Spleen (tissue), 11 donors: ENCODE measurements at regions not wholly inside any gene's neighbourhood (a gene's known extent, or its start where the extent isn't known, plus 50 kb on each side); places are given as distances from the start of the nearest gene placed in this dataset.

Experiments
- DNase-seq: peaks from one replicate; pipeline ENCODE4 v3.0.0-alpha.2; 2020
- H3K27ac ChIP-seq, 8 donors: fragments of 200-600 bp; sonication (generic) in 7 of 8; 1 replicate in 4 of 8; 2 replicates in 4 of 8; pipeline versions ENCODE4 v1.5.0 to v1.8.0; 2016 to 2021; ENCODE audit warnings: inconsistent platforms in 4 of 8, mild to moderate bottlenecking in 4 of 8, moderate library complexity in 1 of 8
- H3K27me3 ChIP-seq, 7 donors: fragments of 200-600 bp; sonication (generic) in 6 of 7; replicated peaks in 1 of 7; 1 replicate in 4 of 7; 2 replicates in 3 of 7; pipeline versions ENCODE4 v1.5.0 to v1.8.0; 2016 to 2021; ENCODE audit warnings: inconsistent platforms in 3 of 7, mild to moderate bottlenecking in 1 of 7
- H3K36me3 ChIP-seq, 6 donors: fragments of 200-600 bp; sonication (generic) in 5 of 6; 1 replicate in 4 of 6; 2 replicates in 2 of 6; pipeline versions ENCODE4 v1.5.0 to v1.8.0; 2016 to 2021; ENCODE audit warnings: inconsistent platforms in 2 of 6
- H3K4me1 ChIP-seq, 6 donors: fragments of 200-600 bp; sonication (generic) in 5 of 6; 1 replicate in 3 of 6; 2 replicates in 3 of 6; pipeline versions ENCODE4 v1.5.0 to v1.8.0; 2016 to 2021; ENCODE audit warnings: inconsistent platforms in 3 of 6
- H3K4me3 ChIP-seq, 8 donors: fragments of 200-600 bp; sonication (generic) in 7 of 8; 1 replicate in 4 of 8; 2 replicates in 4 of 8; pipeline versions ENCODE4 v1.5.0 to v1.8.0; 2016 to 2021; ENCODE audit warnings: inconsistent platforms in 4 of 8, mild to moderate bottlenecking in 4 of 8, moderate library complexity in 2 of 8
- H3K9me3 ChIP-seq, 8 donors: fragments of 200-600 bp; sonication (generic) in 7 of 8; 1 replicate in 4 of 8; 2 replicates in 4 of 8; pipeline versions ENCODE4 v1.5.0 to v1.8.0; 2016 to 2021; ENCODE audit warnings: inconsistent platforms in 4 of 8
- POLR2A ChIP-seq, 3 donors: fragments of 450-650 bp; IDR thresholded peaks; one replicate each; pipeline ENCODE4 v1.5.1; 2017; ENCODE audit warnings: antibody characterized with exemption in 3 of 3, mild to moderate bottlenecking in 1 of 3
- POLR2AphosphoS5 ChIP-seq, 3 donors: sonication (generic); formaldehyde crosslinking; IDR thresholded peaks; one replicate each; pipeline ENCODE4 v1.5.1; 2017; ENCODE audit warnings: antibody characterized with exemption in 3 of 3
- WGBS, 5 donors: extraction: QIAGEN DNeasy Blood & Tissue Kit in 3 of 5; methylation state at CpG; one replicate each; pipeline versions ENCODE4 v1.1.5 to v1.1.7; 2013 to 2018; 5-methylcytosine and 5-hydroxymethylcytosine counted together
- intact Hi-C: fragments of 100-400 bp; cut with DNase I; formaldehyde crosslinking; loops from one replicate; pipeline ENCODE4 v1.15.0; 2023; ENCODE audit warnings: low total_unique reads
- TF ChIP-seq, protein P1 (sequence below), 11 experiments: fragments of 200-600 bp in 7 of 11; fragments of 450-650 bp in 4 of 11; sonication (generic) in 4 of 11; IDR thresholded peaks in 8 of 11; conservative IDR thresholded peaks in 3 of 11; 1 replicate in 7 of 11; 2 replicates in 4 of 11; pipeline versions ENCODE4 v1.4.0 to v1.8.0; 2016 to 2021; ENCODE audit warnings: antibody characterized with exemption in 11 of 11, inconsistent platforms in 4 of 11, mild to moderate bottlenecking in 1 of 11
- donor health status: healthy with polysubstance abuse.
- donor health status: DM: no; HTN: no; CAD: no; lungs with moderate emphysema.
- donor health status: DM: no; HTN: no; CAD: no.
- donor health status: Bipolar disorder and iron deficiency.
- donor health status: healthy.
- donor health status: DM: no; HTN: no; CAD: no.
- donor health status: DM: yes; HTN: yes; CAD: no.

DNA sequence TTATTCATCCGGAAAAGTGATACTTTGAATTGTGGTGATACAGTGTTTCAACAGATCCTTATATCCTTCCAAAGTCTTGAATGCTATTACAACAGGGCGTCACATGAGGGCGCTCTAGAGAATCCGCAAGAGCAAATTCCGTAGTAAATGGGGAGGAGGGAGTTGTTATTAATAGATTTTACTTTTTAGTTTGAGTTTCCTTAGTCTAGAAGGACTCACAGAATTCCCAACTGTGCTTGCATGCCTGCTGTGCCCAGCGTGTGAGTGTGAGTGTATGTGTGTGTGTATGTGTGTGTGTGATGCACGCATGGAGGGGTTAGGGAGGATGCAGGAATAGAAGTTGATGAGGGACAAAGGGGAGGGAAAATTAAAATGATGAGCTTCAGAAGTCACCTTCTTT lies 375.3 kb downstream of the C12orf75 start:
- intact Hi-C loops: no loop called here
- Histone ChIP-seq H3K27ac (no peak overlapping the region), H3K4me3 (no peak overlapping the region), H3K4me1 (no peaks in the 10 kb centered on the region), H3K36me3 (no peaks in the 10 kb centered on the region), H3K27me3 (peaks cover 0 to 12% (median 0%) of the 10 kb centered on the region in 7 donors), H3K9me3 (no peaks in the 10 kb centered on the region)
- DNase-seq: no peak
- no peak for TF ChIP-seq POLR2AphosphoS5 (IDR thresholded peaks at IDR 0.05)
- TF ChIP-seq, protein P1, sequence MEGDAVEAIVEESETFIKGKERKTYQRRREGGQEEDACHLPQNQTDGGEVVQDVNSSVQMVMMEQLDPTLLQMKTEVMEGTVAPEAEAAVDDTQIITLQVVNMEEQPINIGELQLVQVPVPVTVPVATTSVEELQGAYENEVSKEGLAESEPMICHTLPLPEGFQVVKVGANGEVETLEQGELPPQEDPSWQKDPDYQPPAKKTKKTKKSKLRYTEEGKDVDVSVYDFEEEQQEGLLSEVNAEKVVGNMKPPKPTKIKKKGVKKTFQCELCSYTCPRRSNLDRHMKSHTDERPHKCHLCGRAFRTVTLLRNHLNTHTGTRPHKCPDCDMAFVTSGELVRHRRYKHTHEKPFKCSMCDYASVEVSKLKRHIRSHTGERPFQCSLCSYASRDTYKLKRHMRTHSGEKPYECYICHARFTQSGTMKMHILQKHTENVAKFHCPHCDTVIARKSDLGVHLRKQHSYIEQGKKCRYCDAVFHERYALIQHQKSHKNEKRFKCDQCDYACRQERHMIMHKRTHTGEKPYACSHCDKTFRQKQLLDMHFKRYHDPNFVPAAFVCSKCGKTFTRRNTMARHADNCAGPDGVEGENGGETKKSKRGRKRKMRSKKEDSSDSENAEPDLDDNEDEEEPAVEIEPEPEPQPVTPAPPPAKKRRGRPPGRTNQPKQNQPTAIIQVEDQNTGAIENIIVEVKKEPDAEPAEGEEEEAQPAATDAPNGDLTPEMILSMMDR (IDR thresholded peaks at IDR 0.05 in 8 of 11, conservative IDR thresholded peaks at IDR 0.05 in 3 of 11): peak in 10 of 11 experiments; percentile 10 to 68 (median 42)
- WGBS, 5 donors: 29 to 33% (median 30%) methylated on average over 7 of the region's 7 CpGs

DNA sequence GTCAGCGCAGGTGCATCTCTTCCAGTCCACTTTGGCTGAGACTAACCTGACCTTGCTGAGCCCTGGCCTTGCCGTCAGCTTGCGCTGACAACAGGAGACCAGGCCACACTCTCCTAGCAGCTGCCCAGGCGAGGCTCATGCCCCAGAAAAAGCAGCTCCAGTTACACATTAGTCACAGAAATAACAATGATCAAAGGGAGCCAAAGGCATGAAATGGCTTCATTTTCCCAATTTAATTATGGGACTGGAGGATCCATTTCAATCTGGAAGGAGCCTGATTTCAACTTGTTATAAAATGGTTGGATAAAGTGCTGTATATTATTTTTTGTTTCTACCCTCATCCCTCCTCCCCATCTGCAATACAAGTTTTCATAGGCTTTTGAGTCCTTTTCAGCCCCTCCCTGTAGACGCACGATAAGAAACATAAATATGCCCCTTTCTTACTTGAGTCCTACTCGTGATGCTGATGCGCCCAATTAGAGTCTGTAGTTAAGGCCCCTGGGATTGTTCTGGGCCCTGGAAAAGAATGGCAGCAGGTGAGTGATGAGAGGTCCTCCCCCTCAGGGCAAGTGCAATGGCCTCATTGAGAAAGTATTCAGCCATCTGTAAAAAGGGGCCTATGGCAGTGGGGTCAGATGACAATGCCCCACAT lies 376.0 kb downstream of the C12orf75 start:
- intact Hi-C loops: no loop called here
- 90 to 98% (median 95%) methylated on average over 8 of the region's 8 CpGs for whole genome bisulfite sequencing, 5 donors

DNA sequence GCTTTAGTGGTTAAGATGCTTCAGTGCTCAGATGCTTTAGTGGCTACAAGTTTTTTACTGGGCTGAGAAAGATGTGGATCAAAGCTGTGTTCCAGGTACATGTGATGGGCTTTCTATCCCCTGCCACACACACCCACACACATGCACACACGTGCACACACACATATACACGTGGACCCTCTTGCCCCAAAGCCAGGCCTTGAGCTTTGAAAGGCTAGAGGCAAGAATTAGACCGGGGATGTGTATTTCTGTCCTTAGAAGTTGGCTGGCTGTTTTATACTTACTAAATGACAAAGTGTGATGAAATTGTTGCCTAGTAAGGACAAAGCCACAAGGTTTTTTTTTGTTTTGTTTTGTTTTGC lies 376.5 kb downstream of the C12orf75 start:
- peaks cover 0 to 12% (median 0%) of the 10 kb centered on the region in 7 donors for H3K27me3 ChIP-seq
- no peaks in the 10 kb centered on the region for H3K4me1 ChIP-seq
- TF ChIP-seq, protein P1 (IDR thresholded peaks at IDR 0.05 in 8 of 11, conservative IDR thresholded peaks at IDR 0.05 in 3 of 11): no peak
- TF ChIP-seq POLR2AphosphoS5 (IDR thresholded peaks at IDR 0.05) (no peak), POLR2A (IDR thresholded peaks at IDR 0.05) (no peak)
- WGBS, 5 donors: 76 to 94% (median 86%) methylated on average over 3 of the region's 3 CpGs
- H3K9me3 ChIP-seq: no peaks in the 10 kb centered on the region
- no peak overlapping the region for H3K4me3 ChIP-seq
- intact Hi-C loops: no loop called here
- H3K27ac ChIP-seq: no peak overlapping the region
- DNase-seq: no peak
- H3K36me3 ChIP-seq: no peaks in the 10 kb centered on the region

More for the DNA sequence above, 376.0 kb downstream of the C12orf75 start:
- H3K4me3 ChIP-seq: no peak overlapping the region
- no peak for DNase-seq
- no peaks in the 10 kb centered on the region for H3K4me1 ChIP-seq
- no peak overlapping the region for H3K27ac ChIP-seq
- H3K36me3 ChIP-seq: no peaks in the 10 kb centered on the region
- H3K27me3 ChIP-seq: peaks cover 0 to 12% (median 0%) of the 10 kb centered on the region in 7 donors
- H3K9me3 ChIP-seq: no peaks in the 10 kb centered on the region
- TF ChIP-seq POLR2AphosphoS5 (IDR thresholded peaks at IDR 0.05) (no peak), POLR2A (IDR thresholded peaks at IDR 0.05) (no peak)
- TF ChIP-seq, protein P1 (IDR thresholded peaks at IDR 0.05 in 8 of 11, conservative IDR thresholded peaks at IDR 0.05 in 3 of 11): no peak

DNA sequence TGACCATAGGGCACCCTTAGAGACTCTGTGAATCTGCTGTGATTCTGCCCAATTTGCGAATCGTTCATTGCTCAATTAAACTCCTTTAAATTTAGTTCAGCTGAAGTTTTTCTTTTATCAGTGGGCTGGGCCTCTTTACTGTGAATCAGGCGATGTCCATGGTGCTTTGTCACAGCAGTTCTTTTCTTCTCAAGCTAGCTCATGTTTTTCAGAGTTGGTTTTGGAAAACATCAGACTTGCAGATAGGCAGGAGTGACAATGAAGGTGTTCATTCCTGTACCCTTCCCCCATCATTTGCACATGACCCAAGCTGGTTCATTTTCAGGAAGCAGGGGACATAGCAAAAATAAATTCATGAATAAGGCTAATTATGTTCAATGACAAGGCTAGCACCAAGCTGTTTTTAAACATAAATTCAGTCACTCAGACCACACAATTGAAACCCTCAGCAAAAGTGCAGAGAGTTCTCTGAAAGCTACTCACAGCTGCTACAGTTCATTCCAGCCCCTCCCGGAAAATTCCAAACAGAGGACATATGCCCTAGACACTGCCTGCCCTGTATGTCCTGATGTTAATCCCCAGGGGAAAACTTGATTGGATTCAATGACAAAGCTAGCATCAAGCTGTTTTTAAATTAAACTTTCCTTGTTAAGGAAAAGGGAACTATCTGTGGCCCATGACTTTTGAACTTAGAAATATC lies 383.3 kb downstream of the C12orf75 start:
- Histone ChIP-seq H3K36me3 (no peaks in the 10 kb centered on the region), H3K4me3 (no peak overlapping the region), H3K27me3 (no peaks in the 10 kb centered on the region), H3K27ac (no peak overlapping the region), H3K9me3 (peaks cover 0 to 2% (median 0%) of the 10 kb centered on the region in 8 donors), H3K4me1 (no peaks in the 10 kb centered on the region)
- WGBS, 5 donors: 87 to 95% (median 90%) methylated on average over 4 of the region's 4 CpGs
- intact Hi-C loops: no loop called here
- TF ChIP-seq, protein P1 (IDR thresholded peaks at IDR 0.05 in 8 of 11, conservative IDR thresholded peaks at IDR 0.05 in 3 of 11): no peak
- TF ChIP-seq POLR2A (IDR thresholded peaks at IDR 0.05) (no peak), POLR2AphosphoS5 (IDR thresholded peaks at IDR 0.05) (no peak)
- DNase-seq: no peak
